Lower leg skin (tissue), 3 donors: ENCODE measurements at regions not wholly inside any gene's neighbourhood (a gene's known extent, or its start where the extent isn't known, plus 50 kb on each side); places are given as distances from the start of the nearest gene placed in this dataset.

Experiments
- CTCF ChIP-seq, 3 donors: fragments of 450-650 bp; IDR thresholded peaks; one replicate each; pipeline ENCODE4 v1.5.1; 2016; ENCODE audit warnings: antibody characterized with exemption in 3 of 3, mild to moderate bottlenecking in 3 of 3, moderate library complexity in 2 of 3
- POLR2A ChIP-seq, 2 donors: fragments of 450-650 bp; IDR thresholded peaks; one replicate each; pipeline ENCODE4 v1.6.1; 2016 to 2017; ENCODE audit warnings: antibody characterized with exemption in 2 of 2, mild to moderate bottlenecking in 1 of 2, moderate library complexity in 1 of 2

GRCh38 chr1:2874607-2875480 is 73.4 kb upstream of the TTC34 start:
- TF ChIP-seq CTCF (IDR thresholded peaks at IDR 0.05) (no peak), POLR2A (IDR thresholded peaks at IDR 0.05) (no peak)
